GM19351 (cell line): ENCODE measurements at regions not wholly inside any gene's neighbourhood (a gene's known extent, or its start where the extent isn't known, plus 50 kb on each side); places are given as distances from the start of the nearest gene placed in this dataset.

Experiments used
- ATAC-seq: cut with Tn5 transposase; IDR thresholded peaks from one replicate; pipeline ENCODE4 v1.9.1; 2021; ENCODE audit warnings: mild to moderate bottlenecking, moderate library complexity; ENCODE audit not compliant: unreplicated experiment

DNA sequence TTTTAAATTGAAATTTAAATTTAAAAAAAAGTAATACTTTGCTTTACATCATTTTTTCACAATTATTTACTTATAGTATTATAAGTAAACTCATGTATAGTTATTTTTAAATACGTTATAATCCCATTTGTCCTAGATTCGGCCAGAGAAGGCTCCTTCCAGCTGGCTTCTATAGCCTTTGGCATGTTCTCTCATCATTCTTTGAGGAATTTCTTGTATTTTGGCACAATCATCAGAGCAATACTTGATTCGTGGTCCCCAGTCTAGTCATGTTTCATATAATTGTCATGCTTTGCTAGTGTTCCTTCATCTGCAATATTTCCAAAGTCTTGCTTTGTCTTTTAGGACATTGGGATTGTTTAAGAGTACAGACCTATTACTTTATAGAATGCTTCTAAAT, 1037.9 kb upstream of the AGA start:
- ATAC-seq, result no peak

DNA sequence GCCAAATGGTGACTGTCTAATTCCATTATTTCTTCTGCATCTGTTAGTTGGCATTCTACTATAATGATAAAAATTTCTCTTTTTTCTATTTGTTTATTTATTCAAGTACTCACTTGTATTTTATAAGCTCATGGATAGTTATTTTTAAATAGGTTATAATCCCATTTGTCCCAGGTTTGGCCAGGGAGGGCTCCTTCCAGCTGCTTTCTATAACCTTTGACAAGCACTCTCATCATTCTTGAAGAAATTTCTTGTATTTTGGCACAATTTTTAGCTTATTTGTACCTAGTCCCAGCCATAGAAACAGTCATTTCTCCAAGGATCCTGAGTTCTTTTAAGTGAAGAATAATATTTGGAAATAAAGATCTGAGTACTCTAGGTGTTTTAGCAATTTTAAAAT, 1038.6 kb upstream of the AGA start:
- ATAC-seq, result no peak

- ATAC-seq, result no peak
Observed at GRCh38 chr4:178481564-178481963, 1039.3 kb upstream of the AGA start.

DNA sequence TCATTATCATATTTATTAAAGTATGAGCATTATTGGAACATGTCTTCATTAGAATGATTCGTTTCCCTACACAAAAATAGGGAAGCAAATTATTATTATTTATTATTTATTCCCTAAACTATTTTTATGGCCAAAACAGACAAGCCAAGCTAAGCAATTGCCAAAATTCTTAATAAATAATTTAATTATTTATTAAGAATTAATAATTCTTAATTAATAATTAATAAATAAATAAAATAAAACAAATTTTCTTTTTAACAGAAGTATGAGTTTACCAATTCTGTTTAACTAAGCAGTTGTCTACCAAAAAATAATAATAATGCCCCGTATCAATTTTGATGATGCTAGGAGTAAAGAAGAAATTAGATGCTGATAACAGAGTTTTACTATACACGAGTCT, 1080.8 kb upstream of the AGA start:
- no peak for ATAC-seq

GRCh38 chr4:178535939-178536579, 1093.8 kb upstream of the AGA start:
- no peak for ATAC-seq

GRCh38 chr4:178553201-178553600, 1111.0 kb upstream of the AGA start:
- ATAC-seq, result no peak

DNA sequence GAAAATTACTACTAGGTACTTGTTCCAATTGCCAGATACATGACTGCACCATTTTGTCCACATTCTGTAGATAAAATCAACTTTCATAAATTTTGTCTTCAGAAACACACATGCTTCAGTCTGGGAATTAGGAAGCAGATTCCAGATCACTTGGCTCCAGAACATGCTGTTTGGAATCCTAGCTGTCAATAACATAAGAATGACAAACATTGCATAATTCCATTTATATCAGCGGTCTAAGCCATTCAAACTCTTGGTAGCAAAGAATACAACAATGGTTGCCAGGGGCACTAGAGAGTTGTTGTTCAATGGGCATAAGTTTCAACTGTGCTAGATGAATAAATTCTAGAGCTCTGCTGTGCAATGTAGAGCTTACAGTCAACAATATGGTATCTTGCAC, 1112.1 kb upstream of the AGA start:
- ATAC-seq, result no peak

DNA sequence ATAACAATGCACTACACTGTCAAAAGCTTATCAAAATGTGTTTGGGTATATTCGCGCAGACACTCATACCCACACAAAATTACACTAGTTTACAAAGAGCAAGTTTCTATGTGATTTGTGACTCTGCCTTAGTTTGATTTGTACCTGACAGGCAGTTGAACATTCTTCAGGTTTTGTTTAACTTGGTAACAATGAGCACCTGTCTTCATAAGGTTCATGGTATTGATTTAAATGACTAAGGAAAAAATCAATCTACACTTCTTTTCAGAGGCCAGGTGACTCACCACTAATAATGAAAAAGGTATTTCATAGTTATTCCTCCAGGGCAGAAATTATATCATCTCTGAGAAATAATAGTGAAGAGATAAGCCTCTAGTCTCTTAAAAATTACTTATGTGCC, 1114.6 kb upstream of the AGA start:
- no peak for ATAC-seq

DNA sequence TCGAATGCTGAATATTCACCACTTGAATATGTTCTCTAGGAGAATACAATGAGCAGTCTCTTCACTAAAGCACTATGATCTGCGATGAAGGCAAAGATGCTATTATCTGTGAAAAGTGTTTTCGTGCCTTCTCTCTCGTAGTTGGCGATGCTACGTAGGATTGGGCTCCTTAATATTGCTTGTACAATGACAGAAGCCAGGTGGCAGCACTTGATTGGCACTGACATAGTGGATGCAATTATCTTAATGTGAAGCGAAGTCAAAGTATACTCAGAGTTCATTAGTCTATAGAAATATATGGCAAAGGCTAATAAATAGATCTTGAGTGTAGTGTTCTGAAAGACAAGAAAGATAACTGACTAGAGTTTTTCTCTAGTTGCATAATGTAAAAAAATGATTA, 1135.7 kb upstream of the AGA start:
- no peak for ATAC-seq

DNA sequence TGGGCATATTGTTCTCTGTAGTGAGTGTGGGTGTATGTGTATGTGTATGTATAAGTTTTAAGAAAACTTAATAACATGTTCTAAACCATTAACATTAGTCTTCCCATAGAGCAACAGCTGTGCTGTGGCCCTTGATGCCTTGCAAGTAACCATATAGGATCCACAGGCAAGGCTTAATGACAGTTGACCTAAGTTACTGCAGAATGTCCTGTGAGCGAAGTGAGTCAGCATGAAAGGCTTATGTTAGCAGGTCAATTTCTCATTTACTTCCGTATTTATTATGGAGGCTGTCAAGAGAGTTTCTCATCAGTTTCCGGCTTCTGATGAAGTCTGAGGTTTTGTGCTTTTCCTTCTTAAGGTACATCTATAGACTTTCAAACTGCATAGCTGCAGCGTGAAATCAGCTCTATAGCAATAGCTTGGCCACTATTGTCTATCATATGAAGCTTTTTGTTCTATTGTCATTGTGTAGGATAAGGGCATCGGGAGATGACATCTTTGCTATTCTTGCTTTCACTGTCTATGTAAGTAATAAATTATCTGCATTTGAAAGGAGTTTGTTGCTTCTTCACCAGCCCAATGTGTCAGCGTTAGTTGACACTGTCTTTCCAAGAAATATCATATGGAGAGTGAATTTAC, 1153.4 kb upstream of the AGA start:
- ATAC-seq, result no peak

- ATAC-seq, result no peak
Observed at GRCh38 chr4:178598672-178599071, 1156.4 kb upstream of the AGA start.

DNA sequence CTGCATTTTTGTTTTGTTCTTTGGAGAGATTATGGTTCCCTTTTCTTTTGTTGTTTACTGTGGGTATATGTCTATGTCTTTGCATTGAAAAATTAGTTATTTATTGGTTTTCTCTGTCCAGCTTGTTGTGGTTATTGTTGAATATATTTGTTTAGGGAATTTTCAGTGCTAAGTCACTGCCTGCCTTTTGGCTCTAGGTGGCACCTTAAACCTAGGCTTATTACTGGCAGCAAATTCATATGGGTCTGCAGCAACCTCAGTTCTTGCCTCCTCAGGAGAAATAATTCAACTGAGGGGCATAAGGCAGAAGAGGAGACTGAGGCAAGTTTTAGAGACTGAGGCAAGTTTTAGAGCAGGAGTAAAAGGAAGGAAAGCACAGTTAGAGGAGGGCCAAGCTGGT, 1157.3 kb upstream of the AGA start:
- ATAC-seq, result no peak

DNA sequence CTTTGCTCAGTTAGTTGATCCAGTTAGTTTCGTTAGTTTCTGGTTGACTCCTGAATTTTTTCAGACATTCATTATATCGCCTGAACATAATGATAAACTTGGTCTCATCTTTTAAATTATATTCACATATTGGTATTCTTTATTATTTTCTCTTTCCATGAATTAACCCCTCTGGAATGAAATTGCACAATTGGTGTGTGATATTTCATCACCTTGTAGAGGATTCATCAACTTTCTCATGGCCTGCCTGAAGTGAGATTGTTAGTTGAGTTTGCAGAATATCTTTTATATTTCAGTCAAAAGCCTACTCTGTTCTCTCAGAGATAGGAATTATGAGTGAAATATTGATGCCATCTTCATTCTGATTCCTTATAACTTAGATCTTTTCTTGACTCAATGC, 1160.6 kb upstream of the AGA start:
- ATAC-seq, result no peak

GRCh38 chr4:178611062-178611461, 1168.8 kb upstream of the AGA start:
- no peak for ATAC-seq

GRCh38 chr4:178612733-178613132, 1170.5 kb upstream of the AGA start:
- ATAC-seq, result no peak

DNA sequence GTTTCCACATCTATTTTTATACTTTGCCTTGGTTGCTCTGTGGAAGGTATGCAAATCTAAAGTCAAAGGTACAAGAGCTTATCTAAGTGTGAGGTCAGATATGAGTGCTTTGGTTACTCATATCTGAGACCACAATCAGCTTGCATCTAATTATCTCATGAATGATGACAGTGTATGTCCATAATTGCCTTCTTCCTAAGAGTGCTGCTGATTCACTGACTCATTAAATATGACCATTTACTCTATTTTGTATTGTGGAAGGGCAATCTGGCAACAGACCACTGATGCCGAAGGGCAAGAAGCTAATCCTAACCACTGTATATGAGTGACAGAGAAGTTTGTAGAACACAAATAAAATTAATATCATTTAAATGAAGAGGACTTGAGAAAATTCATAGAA, 1190.2 kb upstream of the AGA start:
- ATAC-seq, result no peak

DNA sequence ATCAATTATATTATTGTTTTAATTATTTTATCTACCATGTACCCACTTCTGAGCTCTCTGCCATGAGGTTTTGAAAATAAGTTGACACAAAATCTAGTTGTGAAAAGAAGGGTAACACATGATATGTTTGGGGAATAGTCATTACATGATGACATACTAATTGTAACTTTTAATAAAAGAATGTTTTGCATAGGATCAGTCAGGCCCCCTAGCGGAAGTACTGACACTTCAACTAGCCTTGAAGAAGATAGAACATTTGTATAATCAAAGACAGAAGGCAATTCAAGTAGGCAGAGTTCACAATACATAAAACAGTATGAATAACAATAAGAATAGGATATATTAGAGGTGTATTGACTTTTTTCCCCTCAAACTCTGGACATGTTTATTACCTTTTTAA, 1191.0 kb upstream of the AGA start:
- ATAC-seq, result no peak

DNA sequence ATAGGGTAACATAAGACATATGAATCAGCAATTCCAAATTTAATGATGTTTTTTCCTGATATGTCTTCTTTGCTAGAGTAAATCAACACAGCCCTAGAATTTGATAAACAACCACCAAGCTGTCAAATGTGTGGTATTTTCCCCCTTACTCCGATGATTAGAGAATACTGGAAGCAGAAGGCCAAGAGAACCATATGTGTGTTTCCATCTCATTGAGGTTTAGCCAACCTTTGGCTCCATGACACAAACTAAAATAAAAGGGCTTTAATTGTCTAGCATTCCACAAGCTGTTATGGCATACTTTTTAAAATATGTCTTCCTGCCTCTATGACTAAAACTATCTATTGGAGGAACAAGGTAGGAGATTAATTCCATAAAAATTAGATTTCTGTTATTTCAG, 1222.4 kb upstream of the AGA start:
- ATAC-seq, result no peak

DNA sequence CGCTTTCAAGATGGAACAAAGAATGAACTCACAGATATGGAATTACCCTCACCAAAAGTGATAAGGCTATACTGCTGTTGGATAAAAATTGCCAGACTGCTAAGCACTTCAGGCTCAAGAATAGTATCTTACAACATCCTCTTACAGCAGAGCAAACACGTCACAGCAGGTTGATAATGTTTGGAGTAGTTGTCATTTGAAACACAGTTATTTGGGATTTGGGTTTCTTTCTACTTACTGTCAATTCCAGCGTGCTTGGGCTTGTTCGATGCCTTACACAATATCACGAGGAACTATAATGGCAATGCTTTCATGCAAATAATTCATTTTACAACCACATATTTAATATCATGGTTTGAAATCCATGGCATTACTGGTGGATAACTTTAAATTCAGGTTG, 1223.7 kb upstream of the AGA start:
- ATAC-seq, result no peak

DNA sequence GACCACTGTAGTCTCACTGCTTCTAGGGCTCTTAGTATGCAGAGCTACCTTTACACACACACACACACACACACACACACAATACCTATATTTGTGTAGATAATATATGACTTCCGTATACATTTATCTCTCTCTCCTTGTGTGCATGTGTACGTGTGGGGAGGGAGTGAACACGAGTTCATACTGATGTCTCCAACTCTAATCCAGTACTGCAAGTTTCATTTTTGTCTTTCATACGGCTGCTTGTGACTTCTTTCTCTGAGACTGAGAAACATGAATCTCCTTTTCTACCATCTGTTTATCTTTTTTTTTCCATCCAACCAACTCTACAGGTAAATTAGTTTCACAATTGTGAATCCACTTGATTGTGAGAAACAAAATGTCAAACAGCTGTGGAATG, 1229.5 kb upstream of the AGA start:
- ATAC-seq, result no peak

DNA sequence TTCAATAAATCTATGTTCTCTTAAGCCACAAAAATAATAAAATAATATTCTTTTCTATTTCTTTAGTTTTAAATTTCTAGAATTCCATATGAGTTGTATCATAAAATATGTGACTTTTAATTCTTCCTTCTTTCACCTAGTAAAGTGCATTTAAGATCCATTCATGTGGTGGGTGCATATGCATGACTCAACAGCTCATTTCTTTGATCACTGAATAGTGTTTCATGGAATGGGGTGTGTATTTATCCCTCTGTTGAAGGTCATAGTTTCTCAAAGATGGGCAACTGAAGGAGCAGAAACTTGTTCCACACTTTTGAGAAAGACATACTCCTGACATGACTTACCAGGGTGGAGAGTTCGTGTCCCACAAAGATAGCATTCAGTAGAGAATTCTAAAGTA, 1230.3 kb upstream of the AGA start:
- no peak for ATAC-seq

DNA sequence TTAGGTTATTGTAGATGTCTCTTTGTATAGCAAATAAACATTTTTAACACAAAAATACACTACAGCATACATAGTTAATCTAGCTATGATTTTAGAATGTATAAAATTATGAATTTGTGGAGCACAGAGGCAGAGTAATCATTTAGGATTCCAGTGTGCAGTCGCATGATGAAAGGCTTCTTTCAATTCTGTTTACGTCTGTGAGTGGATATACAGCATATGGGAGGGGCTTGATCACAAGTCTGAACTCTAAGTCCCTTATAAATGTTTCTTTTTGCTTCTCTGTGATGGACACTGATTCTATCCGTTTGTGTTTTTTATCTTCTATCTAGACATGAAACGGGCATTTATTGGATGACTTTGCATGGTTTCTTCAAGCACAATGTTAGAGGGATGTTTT, 1239.6 kb upstream of the AGA start:
- ATAC-seq, result no peak

DNA sequence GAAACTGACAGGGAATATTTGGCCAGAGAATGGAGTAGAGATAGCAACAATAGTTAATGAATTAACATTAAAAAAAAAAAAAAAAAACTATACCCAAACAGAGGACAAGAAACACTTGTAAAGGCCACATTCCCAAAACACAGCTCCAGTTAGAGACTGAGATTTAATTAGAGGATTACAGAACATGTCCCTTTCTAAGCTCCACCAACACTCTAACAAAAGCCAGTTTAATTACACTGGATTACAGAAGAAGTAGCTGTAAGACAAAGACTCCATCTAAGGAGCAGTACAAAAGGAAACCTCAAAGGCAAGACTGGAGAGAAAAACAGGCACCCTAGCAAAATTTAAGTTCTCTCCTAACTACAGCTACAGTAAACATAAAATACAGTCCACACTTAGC, 1247.7 kb upstream of the AGA start:
- no peak for ATAC-seq
